Peyer's patch (tissue), 4 donors: ENCODE measurements at regions not wholly inside any gene's neighbourhood (a gene's known extent, or its start where the extent isn't known, plus 50 kb on each side); places are given as distances from the start of the nearest gene placed in this dataset.

ENCODE experiments used
- DNase-seq, 3 donors: peaks; one replicate each; pipeline ENCODE4 v3.0.0-alpha.2; 2017 to 2019
- H3K27ac ChIP-seq, 4 donors: fragments of 200-600 bp; sonication (generic); one replicate each; pipeline ENCODE4 v1.5.1; 2016 to 2019
- H3K27me3 ChIP-seq, 2 donors: fragments of 200-600 bp; sonication (generic); one replicate each; pipeline ENCODE4 v1.5.1; 2019
- H3K36me3 ChIP-seq, 3 donors: fragments of 200-600 bp; sonication (generic); one replicate each; pipeline ENCODE4 v1.5.1; 2016 to 2019
- H3K4me1 ChIP-seq, 4 donors: fragments of 200-600 bp; sonication (generic); one replicate each; pipeline ENCODE4 v1.5.1; 2016 to 2019
- H3K4me3 ChIP-seq, 4 donors: fragments of 200-600 bp; sonication (generic); 1 replicate in 3 of 4; 2 replicates in 1 of 4; pipeline ENCODE4 v1.5.1; 2016 to 2019; ENCODE audit warnings: mild to moderate bottlenecking in 1 of 4
- H3K9me3 ChIP-seq, 4 donors: fragments of 200-600 bp; sonication (generic); one replicate each; pipeline ENCODE4 v1.5.1; 2016 to 2019; ENCODE audit warnings: mild to moderate bottlenecking in 1 of 4
- POLR2A ChIP-seq, 2 donors: fragments of 450-650 bp; IDR thresholded peaks; one replicate each; pipeline ENCODE4 v1.5.1; 2017; ENCODE audit warnings: antibody characterized with exemption in 2 of 2, mild to moderate bottlenecking in 2 of 2, moderate library complexity in 2 of 2
- TF ChIP-seq, protein P1 (sequence below), 6 experiments: fragments of 450-650 bp in 4 of 6; fragments of 200-600 bp in 2 of 6; sonication (generic) in 1 of 6; IDR thresholded peaks; one replicate each; pipeline ENCODE4 v1.5.1; 2017 to 2019; ENCODE audit warnings: antibody characterized with exemption in 6 of 6, mild to moderate bottlenecking in 3 of 6, moderate library complexity in 1 of 6

DNA sequence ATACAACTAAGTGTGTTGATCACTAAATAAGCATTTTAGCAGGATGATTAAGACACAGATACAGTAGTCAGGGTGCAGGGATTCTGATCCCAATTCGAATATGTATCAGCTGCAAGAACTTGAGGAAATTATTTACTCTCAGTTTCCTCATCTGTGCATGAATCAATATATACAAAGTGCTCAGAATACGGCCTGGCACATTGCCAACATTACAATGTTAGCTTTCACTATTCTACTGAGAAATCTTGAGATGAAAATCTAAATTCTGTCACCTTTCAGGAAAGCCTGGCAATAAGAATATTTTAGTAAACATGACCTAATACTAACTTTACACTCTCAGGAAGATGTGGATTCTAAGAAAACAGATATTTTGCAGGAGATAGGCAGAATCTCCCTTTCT, 1001.6 kb upstream of the IGFBP7 start:
- Histone ChIP-seq H3K9me3 (no peaks in the 10 kb centered on the region), H3K4me3 (no peak overlapping the region), H3K27ac (no peak overlapping the region), H3K36me3 (no peaks in the 10 kb centered on the region), H3K4me1 (no peaks in the 10 kb centered on the region), H3K27me3 (no peaks in the 10 kb centered on the region)
- no peak for DNase-seq
- TF ChIP-seq POLR2A (IDR thresholded peaks at IDR 0.05): no peak
- TF ChIP-seq, protein P1, sequence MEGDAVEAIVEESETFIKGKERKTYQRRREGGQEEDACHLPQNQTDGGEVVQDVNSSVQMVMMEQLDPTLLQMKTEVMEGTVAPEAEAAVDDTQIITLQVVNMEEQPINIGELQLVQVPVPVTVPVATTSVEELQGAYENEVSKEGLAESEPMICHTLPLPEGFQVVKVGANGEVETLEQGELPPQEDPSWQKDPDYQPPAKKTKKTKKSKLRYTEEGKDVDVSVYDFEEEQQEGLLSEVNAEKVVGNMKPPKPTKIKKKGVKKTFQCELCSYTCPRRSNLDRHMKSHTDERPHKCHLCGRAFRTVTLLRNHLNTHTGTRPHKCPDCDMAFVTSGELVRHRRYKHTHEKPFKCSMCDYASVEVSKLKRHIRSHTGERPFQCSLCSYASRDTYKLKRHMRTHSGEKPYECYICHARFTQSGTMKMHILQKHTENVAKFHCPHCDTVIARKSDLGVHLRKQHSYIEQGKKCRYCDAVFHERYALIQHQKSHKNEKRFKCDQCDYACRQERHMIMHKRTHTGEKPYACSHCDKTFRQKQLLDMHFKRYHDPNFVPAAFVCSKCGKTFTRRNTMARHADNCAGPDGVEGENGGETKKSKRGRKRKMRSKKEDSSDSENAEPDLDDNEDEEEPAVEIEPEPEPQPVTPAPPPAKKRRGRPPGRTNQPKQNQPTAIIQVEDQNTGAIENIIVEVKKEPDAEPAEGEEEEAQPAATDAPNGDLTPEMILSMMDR (IDR thresholded peaks at IDR 0.05): no peak

DNA sequence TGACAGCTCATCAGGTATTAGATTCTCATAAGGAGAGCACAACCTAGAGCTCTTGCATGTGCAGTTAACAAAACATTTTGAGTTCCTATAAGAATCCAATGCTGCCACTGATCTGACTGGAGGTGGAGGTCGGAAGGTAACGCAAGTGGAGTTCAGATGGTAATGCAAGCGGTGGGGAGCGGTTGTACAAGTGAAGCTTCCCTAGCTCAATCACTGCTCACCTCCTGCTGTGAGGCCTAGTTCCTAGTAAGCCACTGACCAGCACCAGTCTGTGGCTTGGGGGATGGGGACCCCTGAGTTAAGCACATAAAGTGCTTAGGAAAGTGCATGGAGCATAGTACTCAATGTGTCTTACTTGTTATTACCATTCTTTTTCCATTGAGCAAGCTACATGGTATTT, 983.2 kb upstream of the IGFBP7 start:
- TF ChIP-seq POLR2A (IDR thresholded peaks at IDR 0.05): no peak
- TF ChIP-seq, protein P1 (IDR thresholded peaks at IDR 0.05): no peak
- Histone ChIP-seq H3K27me3 (no peaks in the 10 kb centered on the region), H3K4me1 (no peaks in the 10 kb centered on the region), H3K36me3 (no peaks in the 10 kb centered on the region), H3K9me3 (no peaks in the 10 kb centered on the region), H3K27ac (no peak overlapping the region), H3K4me3 (no peak overlapping the region)
- DNase-seq: no peak

GRCh38 chr4:58090539-58090938, 980.4 kb upstream of the IGFBP7 start:
- no peak overlapping the region for H3K4me3 ChIP-seq
- TF ChIP-seq, protein P1 (IDR thresholded peaks at IDR 0.05): no peak
- TF ChIP-seq POLR2A (IDR thresholded peaks at IDR 0.05): no peak

DNA sequence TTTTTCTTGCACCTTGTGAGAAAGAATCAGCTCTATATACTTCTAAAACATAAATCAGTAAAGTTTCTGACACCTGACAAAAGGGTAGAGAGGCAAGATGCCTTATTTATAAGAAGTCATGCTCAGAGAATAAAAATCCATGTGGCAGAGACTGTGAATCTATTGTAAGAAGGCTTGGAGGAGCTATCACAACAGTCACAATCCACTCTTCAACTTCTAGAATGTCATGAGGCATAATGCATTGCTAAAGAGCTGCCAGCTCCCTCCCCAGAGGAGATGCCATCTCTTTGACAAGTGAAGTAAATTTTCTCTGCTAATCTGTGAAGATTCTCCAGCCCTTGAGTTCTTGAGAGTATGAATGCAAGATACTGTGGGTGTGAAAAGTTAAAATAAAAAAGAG, 971.2 kb upstream of the IGFBP7 start:
- no peaks in the 10 kb centered on the region for H3K36me3 ChIP-seq
- no peak overlapping the region for H3K4me3 ChIP-seq
- TF ChIP-seq, protein P1 (IDR thresholded peaks at IDR 0.05): no peak
- TF ChIP-seq POLR2A (IDR thresholded peaks at IDR 0.05): no peak
- no peak for DNase-seq
- H3K27ac ChIP-seq: no peak overlapping the region
- no peaks in the 10 kb centered on the region for H3K27me3 ChIP-seq
- no peaks in the 10 kb centered on the region for H3K9me3 ChIP-seq
- no peaks in the 10 kb centered on the region for H3K4me1 ChIP-seq

More at GRCh38 chr4:58090539-58090938, 980.4 kb upstream of the IGFBP7 start:
- no peaks in the 10 kb centered on the region for H3K9me3 ChIP-seq
- no peak for DNase-seq
- no peaks in the 10 kb centered on the region for H3K27me3 ChIP-seq
- no peaks in the 10 kb centered on the region for H3K4me1 ChIP-seq
- no peaks in the 10 kb centered on the region for H3K36me3 ChIP-seq
- H3K27ac ChIP-seq: no peak overlapping the region

GRCh38 chr4:58075724-58076123, 965.5 kb upstream of the IGFBP7 start:
- no peaks in the 10 kb centered on the region for H3K27me3 ChIP-seq
- DNase-seq: no peak
- TF ChIP-seq, protein P1 (IDR thresholded peaks at IDR 0.05): no peak
- no peak for TF ChIP-seq POLR2A (IDR thresholded peaks at IDR 0.05)
- no peak overlapping the region for H3K27ac ChIP-seq
- H3K4me3 ChIP-seq: no peak overlapping the region
- H3K36me3 ChIP-seq: no peaks in the 10 kb centered on the region
- H3K4me1 ChIP-seq: no peaks in the 10 kb centered on the region
- no peaks in the 10 kb centered on the region for H3K9me3 ChIP-seq

GRCh38 chr4:58074382-58074781, 964.2 kb upstream of the IGFBP7 start:
- Histone ChIP-seq H3K27me3 (no peaks in the 10 kb centered on the region), H3K36me3 (no peaks in the 10 kb centered on the region), H3K4me3 (no peak overlapping the region), H3K4me1 (no peaks in the 10 kb centered on the region), H3K9me3 (no peaks in the 10 kb centered on the region), H3K27ac (no peak overlapping the region)
- no peak for DNase-seq
- TF ChIP-seq, protein P1 (IDR thresholded peaks at IDR 0.05): no peak
- no peak for TF ChIP-seq POLR2A (IDR thresholded peaks at IDR 0.05)
